Mucosa of descending colon (tissue), 3 donors: ENCODE measurements at regions not wholly inside any gene's neighbourhood (a gene's known extent, or its start where the extent isn't known, plus 50 kb on each side); places are given as distances from the start of the nearest gene placed in this dataset.

ENCODE experiments used
- ATAC-seq: fragments of 200-7000 bp; cut with Tn5 transposase; one replicate; pipeline ENCODE4 v1.9.1; 2020; ENCODE audit warnings: mild to moderate bottlenecking, moderate library complexity
- DNase-seq, 3 donors: peaks; one replicate each; pipeline ENCODE4 v3.0.0-alpha.2; 2020
- H3K36me3 ChIP-seq: fragments of 200-600 bp; one replicate; pipeline ENCODE4 v1.8.0; 2021; ENCODE audit warnings: low read depth, mild to moderate bottlenecking
- H3K4me1 ChIP-seq: fragments of 200-600 bp; one replicate; pipeline ENCODE4 v1.8.0; 2021; ENCODE audit warnings: low read depth, mild to moderate bottlenecking
- H3K4me3 ChIP-seq: fragments of 200-600 bp; one replicate; pipeline ENCODE4 v1.8.0; 2021; ENCODE audit warnings: mild to moderate bottlenecking
- H3K9me3 ChIP-seq: fragments of 200-600 bp; one replicate; pipeline ENCODE4 v1.8.0; 2021; ENCODE audit warnings: mild to moderate bottlenecking
- intact Hi-C, 2 donors: fragments of 100-400 bp; cut with DNase I in 1 of 2; cut with micrococcal nuclease in 1 of 2; formaldehyde crosslinking; loops; one replicate each; pipeline versions ENCODE4 v1.11.0 to v1.11.1; 2022; cut with DNase I, micrococcal nuclease
- TF ChIP-seq, protein P1 (sequence below): fragments of 200-600 bp; IDR thresholded peaks from one replicate; pipeline ENCODE4 v1.8.0; 2022; ENCODE audit warnings: antibody characterized with exemption, mild to moderate bottlenecking
- donor health status: DM: no; HTN: no; CAD: no; lungs with moderate emphysema.
- donor health status: DM: no; HTN: no; CAD: no.
- donor health status: DM: no; HTN: yes; CAD: no.

DNA sequence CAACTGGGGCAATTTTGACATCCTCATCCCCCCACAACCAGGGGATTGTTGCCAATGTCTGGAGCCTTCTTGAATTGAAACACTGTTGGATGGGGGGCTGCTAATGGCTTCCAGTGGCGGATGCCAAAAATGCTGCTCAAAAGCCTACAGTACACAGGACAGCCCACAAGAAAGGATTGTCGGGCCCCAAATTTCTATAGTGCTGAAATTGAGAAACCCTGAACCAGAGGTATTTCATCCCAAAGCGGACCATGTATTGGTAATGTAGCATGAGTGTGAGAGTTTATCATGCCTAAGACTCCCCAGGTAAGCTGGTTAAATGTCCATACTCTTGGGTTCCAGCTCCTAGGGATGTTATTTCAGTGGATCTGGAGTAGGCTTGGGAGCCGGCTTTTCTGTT is 544.0 kb downstream of the BCL11B start:
- Histone ChIP-seq H3K9me3 (no peaks in the 10 kb centered on the region), H3K4me3 (no peak overlapping the region), H3K36me3 (no peaks in the 10 kb centered on the region), H3K4me1 (no peaks in the 10 kb centered on the region)
- intact Hi-C loops: no loop called here
- DNase-seq (no peak), ATAC-seq (no peak)
- TF ChIP-seq, protein P1, sequence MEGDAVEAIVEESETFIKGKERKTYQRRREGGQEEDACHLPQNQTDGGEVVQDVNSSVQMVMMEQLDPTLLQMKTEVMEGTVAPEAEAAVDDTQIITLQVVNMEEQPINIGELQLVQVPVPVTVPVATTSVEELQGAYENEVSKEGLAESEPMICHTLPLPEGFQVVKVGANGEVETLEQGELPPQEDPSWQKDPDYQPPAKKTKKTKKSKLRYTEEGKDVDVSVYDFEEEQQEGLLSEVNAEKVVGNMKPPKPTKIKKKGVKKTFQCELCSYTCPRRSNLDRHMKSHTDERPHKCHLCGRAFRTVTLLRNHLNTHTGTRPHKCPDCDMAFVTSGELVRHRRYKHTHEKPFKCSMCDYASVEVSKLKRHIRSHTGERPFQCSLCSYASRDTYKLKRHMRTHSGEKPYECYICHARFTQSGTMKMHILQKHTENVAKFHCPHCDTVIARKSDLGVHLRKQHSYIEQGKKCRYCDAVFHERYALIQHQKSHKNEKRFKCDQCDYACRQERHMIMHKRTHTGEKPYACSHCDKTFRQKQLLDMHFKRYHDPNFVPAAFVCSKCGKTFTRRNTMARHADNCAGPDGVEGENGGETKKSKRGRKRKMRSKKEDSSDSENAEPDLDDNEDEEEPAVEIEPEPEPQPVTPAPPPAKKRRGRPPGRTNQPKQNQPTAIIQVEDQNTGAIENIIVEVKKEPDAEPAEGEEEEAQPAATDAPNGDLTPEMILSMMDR: no peak

DNA sequence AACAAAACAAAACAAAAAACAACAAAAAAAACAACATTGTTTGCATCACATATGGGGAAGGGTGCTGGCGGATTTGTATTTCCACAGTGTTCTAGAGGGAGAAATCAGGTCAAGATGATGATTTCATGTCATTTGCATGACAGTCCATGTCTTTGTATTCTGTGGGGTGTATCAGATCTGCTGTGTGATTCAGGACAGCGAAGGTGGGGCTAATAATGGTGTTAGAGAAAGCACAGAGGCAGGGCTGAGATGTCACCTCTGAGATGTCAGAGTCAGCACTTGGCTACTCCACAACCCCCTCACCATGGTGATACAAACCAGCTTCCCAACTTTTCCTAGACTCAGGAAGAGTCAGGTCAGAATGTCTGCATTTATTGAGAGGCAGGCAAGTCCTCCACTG is 543.2 kb downstream of the BCL11B start:
- TF ChIP-seq, protein P1: no peak
- no peaks in the 10 kb centered on the region for H3K4me1 ChIP-seq
- ATAC-seq: no peak

DNA sequence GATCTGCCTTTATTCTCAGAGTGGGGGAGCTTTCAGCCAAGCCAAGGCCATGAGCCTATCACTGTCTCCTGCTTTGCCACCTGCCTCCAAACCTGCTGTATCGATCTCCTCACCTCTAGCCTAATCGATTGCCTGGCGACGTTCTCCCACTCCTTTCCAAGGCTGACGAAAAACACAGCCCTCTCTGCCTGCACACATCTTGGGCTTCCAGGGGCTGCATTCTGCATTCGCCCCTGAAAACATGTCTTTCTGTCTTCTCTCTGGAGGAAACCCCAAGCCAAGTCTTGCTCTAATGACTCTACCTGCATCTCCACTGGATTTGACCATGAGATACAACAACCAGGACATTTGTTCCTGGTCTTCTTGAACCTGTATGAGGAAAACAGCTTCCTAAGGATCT is 540.7 kb downstream of the BCL11B start:
- no peaks in the 10 kb centered on the region for H3K36me3 ChIP-seq
- H3K9me3 ChIP-seq: no peaks in the 10 kb centered on the region
- ATAC-seq (no peak), DNase-seq (no peak)
- TF ChIP-seq, protein P1: no peak
- no peak overlapping the region for H3K4me3 ChIP-seq
- intact Hi-C loops: no loop called here
- H3K4me1 ChIP-seq: no peaks in the 10 kb centered on the region

More for the DNA sequence above, 543.2 kb downstream of the BCL11B start:
- no peaks in the 10 kb centered on the region for H3K9me3 ChIP-seq
- no peak for DNase-seq
- no peaks in the 10 kb centered on the region for H3K36me3 ChIP-seq
- intact Hi-C loops: no loop called here
- no peak overlapping the region for H3K4me3 ChIP-seq

DNA sequence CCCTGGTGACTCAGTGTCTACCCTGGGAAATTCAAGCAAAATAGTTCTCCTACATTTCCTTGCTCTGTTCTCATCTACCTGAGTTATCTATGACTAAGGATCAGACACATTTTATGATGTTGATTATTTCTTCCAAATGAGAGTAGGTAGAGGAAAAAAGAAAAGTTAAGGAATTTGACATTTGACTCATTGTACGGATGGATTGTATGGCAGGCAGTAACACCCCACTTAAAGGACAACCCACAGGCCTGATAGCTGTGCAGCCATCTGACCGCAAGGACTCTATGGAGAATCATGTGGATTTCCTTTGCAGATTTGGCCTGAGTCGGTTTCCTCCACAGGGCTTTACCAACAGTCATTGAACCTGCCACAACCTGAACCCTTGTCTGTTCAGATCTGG is 540.3 kb downstream of the BCL11B start:
- DNase-seq: no peak
- TF ChIP-seq, protein P1: no peak
- Histone ChIP-seq H3K4me1 (no peaks in the 10 kb centered on the region), H3K36me3 (no peaks in the 10 kb centered on the region), H3K4me3 (no peak overlapping the region), H3K9me3 (no peaks in the 10 kb centered on the region)
- ATAC-seq: no peak
- intact Hi-C loops: no loop called here

DNA sequence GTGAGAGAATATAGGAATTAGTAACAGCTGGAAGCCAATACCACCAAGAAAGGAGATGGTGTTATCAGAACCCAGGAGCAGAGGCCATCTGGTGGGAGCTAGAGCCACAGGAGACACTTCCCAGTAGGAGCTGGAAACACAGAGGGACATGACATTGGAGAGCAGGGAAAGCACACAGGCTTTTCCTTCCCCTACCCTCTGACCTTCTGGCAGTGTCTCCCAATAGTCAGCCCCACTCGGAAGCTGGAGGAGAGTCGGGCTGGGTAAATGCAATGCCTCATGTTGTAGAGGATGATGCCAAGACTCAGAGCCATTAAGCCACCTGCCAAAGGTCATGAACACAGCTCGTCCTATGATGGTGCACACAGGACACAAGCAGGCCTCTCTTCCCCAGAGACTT is 538.5 kb downstream of the BCL11B start:
- Histone ChIP-seq H3K9me3 (no peaks in the 10 kb centered on the region), H3K4me1 (no peaks in the 10 kb centered on the region), H3K36me3 (no peaks in the 10 kb centered on the region), H3K4me3 (no peak overlapping the region)
- intact Hi-C loops: no loop called here
- TF ChIP-seq, protein P1: no peak
- ATAC-seq (no peak), DNase-seq (no peak)

DNA sequence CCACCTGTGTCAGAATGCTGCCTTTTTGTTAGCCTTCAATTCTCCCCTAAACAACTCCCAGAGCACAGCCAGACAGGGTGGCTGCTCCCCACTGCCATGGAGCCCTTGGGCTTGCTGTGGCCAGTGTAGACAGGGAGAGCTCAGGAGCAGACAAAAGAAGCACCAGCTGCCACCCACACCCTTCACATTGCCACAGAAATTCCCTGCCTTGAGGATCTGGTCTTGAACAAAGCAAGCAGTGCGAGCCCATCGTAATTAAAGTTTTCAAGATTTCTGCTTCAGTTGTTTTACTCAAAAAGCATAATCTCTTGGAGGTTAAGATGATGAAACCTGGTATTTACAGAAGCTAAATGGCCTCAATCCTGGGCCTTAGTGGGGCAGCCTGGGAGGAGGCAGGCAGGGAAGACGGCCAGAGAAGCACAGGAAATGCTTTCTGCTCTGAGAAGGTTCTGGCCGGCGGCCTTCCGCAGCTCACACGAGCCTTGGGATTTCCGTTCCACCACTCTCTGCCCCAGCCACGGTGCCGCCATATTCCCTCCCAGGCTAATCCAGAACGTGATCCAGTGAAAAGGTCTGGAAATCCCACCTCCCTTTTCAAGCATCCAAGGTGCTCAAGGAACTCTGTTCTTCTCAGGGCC is 535.2 kb downstream of the BCL11B start:
- H3K9me3 ChIP-seq: no peaks in the 10 kb centered on the region
- DNase-seq (no peak), ATAC-seq (no peak)
- intact Hi-C loops: no loop called here
- TF ChIP-seq, protein P1: no peak
- H3K4me3 ChIP-seq: no peak overlapping the region
- no peaks in the 10 kb centered on the region for H3K36me3 ChIP-seq
- H3K4me1 ChIP-seq: no peaks in the 10 kb centered on the region
